GM20000 (cell line): ENCODE measurements at regions not wholly inside any gene's neighbourhood (a gene's known extent, or its start where the extent isn't known, plus 50 kb on each side); places are given as distances from the start of the nearest gene placed in this dataset.
"Not testable (repeated sequence)": the region's sequence is repeated elsewhere in the genome, so short reads cannot be mapped to it uniquely, and the experiment has no call there.

Experiments
- DNase-seq: peaks from one replicate; pipeline ENCODE4 v3.0.0; 2012; ENCODE audit warnings: low spot score
- TF ChIP-seq, protein P1 (sequence below): IDR thresholded peaks from 2 replicates; pipeline ENCODE4 v1.5.1; 2012; ENCODE audit warnings: mild to moderate bottlenecking, control low read depth; ENCODE audit errors: extremely low read depth, missing control alignments

DNA sequence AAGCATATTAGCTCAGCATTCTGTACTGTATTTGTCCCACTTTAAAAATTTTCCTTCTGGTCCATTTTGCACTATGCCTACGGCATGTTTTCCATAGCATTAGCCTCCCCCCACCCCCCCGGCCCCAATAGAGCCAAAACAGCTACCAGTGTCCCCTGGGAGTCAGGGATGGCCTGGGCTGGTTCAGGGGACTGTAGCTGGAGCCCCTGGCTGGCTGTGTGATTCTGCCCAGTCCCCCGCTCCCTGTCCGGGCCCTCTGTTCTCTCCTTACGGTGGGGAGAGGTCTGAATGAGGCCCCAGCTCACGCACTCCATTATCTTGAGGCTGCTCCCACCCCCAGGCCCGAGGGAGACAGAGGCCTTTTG lies 70.1 kb downstream of the KLF15 start:
- TF ChIP-seq, protein P1, sequence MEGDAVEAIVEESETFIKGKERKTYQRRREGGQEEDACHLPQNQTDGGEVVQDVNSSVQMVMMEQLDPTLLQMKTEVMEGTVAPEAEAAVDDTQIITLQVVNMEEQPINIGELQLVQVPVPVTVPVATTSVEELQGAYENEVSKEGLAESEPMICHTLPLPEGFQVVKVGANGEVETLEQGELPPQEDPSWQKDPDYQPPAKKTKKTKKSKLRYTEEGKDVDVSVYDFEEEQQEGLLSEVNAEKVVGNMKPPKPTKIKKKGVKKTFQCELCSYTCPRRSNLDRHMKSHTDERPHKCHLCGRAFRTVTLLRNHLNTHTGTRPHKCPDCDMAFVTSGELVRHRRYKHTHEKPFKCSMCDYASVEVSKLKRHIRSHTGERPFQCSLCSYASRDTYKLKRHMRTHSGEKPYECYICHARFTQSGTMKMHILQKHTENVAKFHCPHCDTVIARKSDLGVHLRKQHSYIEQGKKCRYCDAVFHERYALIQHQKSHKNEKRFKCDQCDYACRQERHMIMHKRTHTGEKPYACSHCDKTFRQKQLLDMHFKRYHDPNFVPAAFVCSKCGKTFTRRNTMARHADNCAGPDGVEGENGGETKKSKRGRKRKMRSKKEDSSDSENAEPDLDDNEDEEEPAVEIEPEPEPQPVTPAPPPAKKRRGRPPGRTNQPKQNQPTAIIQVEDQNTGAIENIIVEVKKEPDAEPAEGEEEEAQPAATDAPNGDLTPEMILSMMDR: no peak
- no peak for DNase-seq

GRCh38 chr3:126285369-126285768 lies 71.8 kb downstream of the KLF15 start:
- TF ChIP-seq, protein P1: no peak
- DNase-seq: no peak

- no peak for DNase-seq
Measured at GRCh38 chr3:126284258-126284904, 72.8 kb downstream of the KLF15 start.

DNA sequence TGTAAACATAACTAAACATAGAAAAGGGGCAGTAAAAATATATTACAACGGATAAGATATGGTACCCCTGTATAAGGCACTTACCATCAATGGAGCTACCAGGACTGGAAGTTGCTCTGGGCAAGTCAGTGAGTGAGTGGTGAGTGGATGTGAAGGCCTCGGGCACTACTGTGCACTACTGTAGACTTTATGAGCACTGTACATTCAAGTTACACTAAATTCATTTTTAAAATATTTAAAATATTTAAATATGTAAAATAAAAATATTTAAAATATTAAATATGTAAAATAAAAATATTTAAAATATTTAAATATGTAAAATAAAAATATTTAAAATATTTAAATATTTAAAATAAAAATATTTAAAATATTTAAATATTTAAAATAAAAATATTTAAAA lies 73.6 kb downstream of the KLF15 start:
- DNase-seq: not testable (repeated sequence)

More at GRCh38 chr3:126284258-126284904, 72.8 kb downstream of the KLF15 start:
- TF ChIP-seq, protein P1: no peak

GRCh38 chr3:126279853-126280252 lies 77.4 kb downstream of the KLF15 start:
- TF ChIP-seq, protein P1: no peak
- DNase-seq: no peak

DNA sequence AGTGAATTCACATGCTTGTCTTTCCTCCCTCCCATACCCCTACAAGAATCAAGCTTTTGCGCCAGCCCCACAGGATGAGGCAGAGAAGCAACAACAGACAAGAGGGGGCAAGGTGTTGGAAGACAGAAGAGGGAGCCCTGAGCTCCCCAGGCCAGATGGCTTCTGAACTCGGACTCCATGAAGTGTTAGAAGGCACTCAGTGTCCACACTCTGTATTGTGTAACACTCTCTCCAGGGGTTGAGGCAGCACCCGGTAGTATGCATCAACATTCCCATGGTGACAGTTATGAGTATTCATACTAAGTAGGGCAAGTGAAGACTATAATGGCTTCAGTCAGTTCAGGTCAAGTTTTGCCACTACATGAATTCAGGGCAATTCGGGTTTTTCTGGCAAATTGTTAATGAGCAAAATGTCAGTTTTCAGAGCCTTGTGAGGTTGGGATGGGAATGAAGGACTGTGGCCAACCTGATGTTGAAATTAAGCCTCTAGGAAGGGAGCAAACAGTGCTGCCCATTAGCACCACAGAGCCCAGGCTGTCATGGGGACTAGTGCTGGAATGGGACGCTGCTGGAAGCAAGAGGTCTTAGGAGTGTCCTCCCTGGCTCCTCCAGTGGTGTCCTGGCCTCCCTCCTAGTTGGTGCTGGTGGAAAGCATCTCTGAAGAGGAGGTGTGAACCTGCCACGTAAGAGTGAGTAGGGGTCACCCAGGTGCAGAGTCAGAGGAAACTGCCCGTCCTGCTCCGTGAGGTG lies 79.4 kb downstream of the KLF15 start:
- TF ChIP-seq, protein P1: no peak
- DNase-seq: no peak

DNA sequence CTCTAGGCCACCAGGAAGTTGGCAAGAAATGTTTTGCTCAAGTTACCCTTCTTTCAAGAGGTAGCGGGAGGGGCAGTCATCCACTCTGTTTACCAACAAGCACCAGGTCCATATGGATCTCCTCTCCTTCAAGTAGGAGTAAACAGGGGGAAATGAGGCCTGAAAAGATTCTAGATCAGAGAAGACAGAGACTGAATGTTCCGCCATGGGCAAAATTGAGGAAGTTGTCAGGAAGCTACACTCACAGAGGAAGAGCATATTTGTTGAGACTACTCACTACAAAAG lies 81.6 kb downstream of the KLF15 start:
- TF ChIP-seq, protein P1: no peak
- DNase-seq: no peak
